ENCODE measurements at regions not wholly inside any gene's neighbourhood (a gene's known extent, or its start where the extent isn't known, plus 50 kb on each side); places are given as distances from the start of the nearest gene placed in this dataset.
"Not testable (repeated sequence)": the region's sequence is repeated elsewhere in the genome, so short reads cannot be mapped to it uniquely, and the experiment has no call there.

GRCh38 chr2:199533873-199534272 is 76.1 kb upstream of the SATB2 start:
- not testable (repeated sequence) for H3K4me1 ChIP-seq (ENCODE audit: insufficient read depth, low read length); H3K4me3 ChIP-seq (ENCODE audit: low read length)

GRCh38 chr2:199527071-199527470 is 69.3 kb upstream of the SATB2 start:
- no peaks in the 10 kb centered on the region for H3K9me3 ChIP-seq (ENCODE audit: low read length)
- H3K27me3 ChIP-seq (ENCODE audit: insufficient read depth, low read length): no peaks in the 10 kb centered on the region
- no peak overlapping the region for H3K4me3 ChIP-seq (ENCODE audit: low read length)
- no peaks in the 10 kb centered on the region for H3K4me1 ChIP-seq (ENCODE audit: insufficient read depth, low read length)
- no peak overlapping the region for H2AFZ ChIP-seq (ENCODE audit: low read depth, low read length)
- H3K36me3 ChIP-seq (ENCODE audit: insufficient read depth, low read length): no peaks in the 10 kb centered on the region

More at GRCh38 chr2:199533873-199534272, 76.1 kb upstream of the SATB2 start:
- not testable (repeated sequence) for H3K36me3 ChIP-seq (ENCODE audit: insufficient read depth, low read length); H3K9me3 ChIP-seq (ENCODE audit: low read length); H3K27me3 ChIP-seq (ENCODE audit: insufficient read depth, low read length); H2AFZ ChIP-seq (ENCODE audit: low read depth, low read length)

- no peaks in the 10 kb centered on the region for H3K27me3 ChIP-seq (ENCODE audit: insufficient read depth, low read length)
- H2AFZ ChIP-seq (ENCODE audit: low read depth, low read length): no peak overlapping the region
- no peak overlapping the region for H3K4me3 ChIP-seq (ENCODE audit: low read length)
Observed at GRCh38 chr2:199524689-199525574, 67.2 kb upstream of the SATB2 start.

GRCh38 chr2:199509403-199509802 is 51.7 kb upstream of the SATB2 start:
- H3K4me1 ChIP-seq (ENCODE audit: insufficient read depth, low read length): no peaks in the 10 kb centered on the region
- H3K27me3 ChIP-seq (ENCODE audit: insufficient read depth, low read length): no peaks in the 10 kb centered on the region
- no peaks in the 10 kb centered on the region for H3K36me3 ChIP-seq (ENCODE audit: insufficient read depth, low read length)
- H2AFZ ChIP-seq (ENCODE audit: low read depth, low read length): no peak overlapping the region
- no peaks in the 10 kb centered on the region for H3K9me3 ChIP-seq (ENCODE audit: low read length)
- no peak overlapping the region for H3K4me3 ChIP-seq (ENCODE audit: low read length)

More at GRCh38 chr2:199524689-199525574, 67.2 kb upstream of the SATB2 start:
- H3K36me3 ChIP-seq (ENCODE audit: insufficient read depth, low read length): no peaks in the 10 kb centered on the region
- H3K4me1 ChIP-seq (ENCODE audit: insufficient read depth, low read length): no peaks in the 10 kb centered on the region
- no peaks in the 10 kb centered on the region for H3K9me3 ChIP-seq (ENCODE audit: low read length)
